ENCODE measurements at regions not wholly inside any gene's neighbourhood (a gene's known extent, or its start where the extent isn't known, plus 50 kb on each side); places are given as distances from the start of the nearest gene placed in this dataset.
"Not testable (repeated sequence)": the region's sequence is repeated elsewhere in the genome, so short reads cannot be mapped to it uniquely, and the experiment has no call there.

- no peak overlapping the region for H3K27ac ChIP-seq (ENCODE audit: low read depth, low read length, poor library complexity, severe bottlenecking)
- H3K4me3 ChIP-seq (ENCODE audit: low read depth, low read length, poor library complexity, severe bottlenecking): no peak overlapping the region
- H3K27me3 ChIP-seq (replicated peaks; ENCODE audit: insufficient read depth, low read depth, low read length, poor library complexity): no peaks in the 10 kb centered on the region
- BruUV-seq (replicated peaks): no TSS peak
- no peak for TF ChIP-seq CTCF (conservative IDR thresholded peaks at IDR 0.05; ENCODE audit: low read depth, low read length)
- no peak for TF ChIP-seq EZH2 (IDR thresholded peaks at IDR 0.05; ENCODE audit: borderline replicate concordance, low read depth, low read length, poor library complexity, severe bottlenecking)
- intact Hi-C loops (cut with micrococcal nuclease; ENCODE audit: unreplicated experiment): no loop called here
- peaks cover 4% of the 10 kb centered on the region for H3K4me1 ChIP-seq (ENCODE audit: insufficient read depth, low read length, poor library complexity, severe bottlenecking)
- CTCF ChIA-PET: no interaction called here
- no peak for DNase-seq (ENCODE audit: low spot score)
- H3K9me3 ChIP-seq (ENCODE audit: low read depth, low read length, poor library complexity, severe bottlenecking): no peaks in the 10 kb centered on the region
- H3K36me3 ChIP-seq (ENCODE audit: insufficient read depth, low read length, poor library complexity, severe bottlenecking): no peaks in the 10 kb centered on the region
- POLR2A ChIA-PET (ENCODE audit: low non-redundant PET): no interaction called here
Observed at GRCh38 chr6:67779876-67780275, 855.2 kb upstream of the ADGRB3 start.

- Histone ChIP-seq H3K4me1 (ENCODE audit: insufficient read depth, low read length, poor library complexity, severe bottlenecking) (peaks cover 4% of the 10 kb centered on the region), H3K4me3 (ENCODE audit: low read depth, low read length, poor library complexity, severe bottlenecking) (no peak overlapping the region), H3K27me3 (replicated peaks; ENCODE audit: insufficient read depth, low read depth, low read length, poor library complexity) (no peaks in the 10 kb centered on the region), H3K27ac (ENCODE audit: low read depth, low read length, poor library complexity, severe bottlenecking) (no peak overlapping the region), H3K9me3 (ENCODE audit: low read depth, low read length, poor library complexity, severe bottlenecking) (no peaks in the 10 kb centered on the region), H3K36me3 (ENCODE audit: insufficient read depth, low read length, poor library complexity, severe bottlenecking) (no peaks in the 10 kb centered on the region)
- ChIA-PET POLR2A (ENCODE audit: low non-redundant PET) (no interaction called here), CTCF (no interaction called here)
- intact Hi-C loops (cut with micrococcal nuclease; ENCODE audit: unreplicated experiment): no loop called here
- TF ChIP-seq EZH2 (IDR thresholded peaks at IDR 0.05; ENCODE audit: borderline replicate concordance, low read depth, low read length, poor library complexity, severe bottlenecking) (no peak), CTCF (conservative IDR thresholded peaks at IDR 0.05; ENCODE audit: low read depth, low read length) (no peak)
- no TSS peak for BruUV-seq (replicated peaks)
- DNase-seq (ENCODE audit: low spot score): peak; percentile 6
Observed at GRCh38 chr6:67775333-67775732, 859.7 kb upstream of the ADGRB3 start.

DNA sequence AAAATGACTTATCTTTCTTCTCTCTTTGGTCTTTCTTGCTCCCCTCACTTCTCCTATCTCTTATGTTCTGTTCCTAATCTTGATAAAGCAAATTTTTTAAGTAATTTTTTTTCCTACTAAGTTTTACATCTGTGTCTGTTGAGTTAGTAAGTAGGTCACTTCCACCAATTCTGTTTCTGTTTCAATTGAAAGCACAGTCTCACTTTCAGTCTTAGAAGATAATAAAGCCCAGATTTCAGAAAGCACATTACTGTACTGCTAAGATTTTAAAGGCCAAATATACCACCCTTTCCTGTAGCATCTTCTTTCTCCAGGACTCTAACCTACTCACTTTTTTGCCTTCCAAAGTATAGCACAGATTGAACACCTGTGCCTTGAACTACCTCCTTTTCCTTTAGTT is 866.1 kb upstream of the ADGRB3 start:
- intact Hi-C loops (cut with micrococcal nuclease; ENCODE audit: unreplicated experiment): no loop called here
- TF ChIP-seq CTCF (conservative IDR thresholded peaks at IDR 0.05; ENCODE audit: low read depth, low read length) (no peak), EZH2 (IDR thresholded peaks at IDR 0.05; ENCODE audit: borderline replicate concordance, low read depth, low read length, poor library complexity, severe bottlenecking) (no peak)
- no peak for DNase-seq (ENCODE audit: low spot score)
- no peak overlapping the region for H3K27ac ChIP-seq (ENCODE audit: low read depth, low read length, poor library complexity, severe bottlenecking)
- H3K36me3 ChIP-seq (ENCODE audit: insufficient read depth, low read length, poor library complexity, severe bottlenecking): no peaks in the 10 kb centered on the region
- CTCF ChIA-PET: no interaction called here
- no peaks in the 10 kb centered on the region for H3K4me1 ChIP-seq (ENCODE audit: insufficient read depth, low read length, poor library complexity, severe bottlenecking)
- H3K9me3 ChIP-seq (ENCODE audit: low read depth, low read length, poor library complexity, severe bottlenecking): no peaks in the 10 kb centered on the region
- no peak overlapping the region for H3K4me3 ChIP-seq (ENCODE audit: low read depth, low read length, poor library complexity, severe bottlenecking)
- H3K27me3 ChIP-seq (replicated peaks; ENCODE audit: insufficient read depth, low read depth, low read length, poor library complexity): no peaks in the 10 kb centered on the region
- POLR2A ChIA-PET (ENCODE audit: low non-redundant PET): no interaction called here
- no TSS peak for BruUV-seq (replicated peaks)

DNA sequence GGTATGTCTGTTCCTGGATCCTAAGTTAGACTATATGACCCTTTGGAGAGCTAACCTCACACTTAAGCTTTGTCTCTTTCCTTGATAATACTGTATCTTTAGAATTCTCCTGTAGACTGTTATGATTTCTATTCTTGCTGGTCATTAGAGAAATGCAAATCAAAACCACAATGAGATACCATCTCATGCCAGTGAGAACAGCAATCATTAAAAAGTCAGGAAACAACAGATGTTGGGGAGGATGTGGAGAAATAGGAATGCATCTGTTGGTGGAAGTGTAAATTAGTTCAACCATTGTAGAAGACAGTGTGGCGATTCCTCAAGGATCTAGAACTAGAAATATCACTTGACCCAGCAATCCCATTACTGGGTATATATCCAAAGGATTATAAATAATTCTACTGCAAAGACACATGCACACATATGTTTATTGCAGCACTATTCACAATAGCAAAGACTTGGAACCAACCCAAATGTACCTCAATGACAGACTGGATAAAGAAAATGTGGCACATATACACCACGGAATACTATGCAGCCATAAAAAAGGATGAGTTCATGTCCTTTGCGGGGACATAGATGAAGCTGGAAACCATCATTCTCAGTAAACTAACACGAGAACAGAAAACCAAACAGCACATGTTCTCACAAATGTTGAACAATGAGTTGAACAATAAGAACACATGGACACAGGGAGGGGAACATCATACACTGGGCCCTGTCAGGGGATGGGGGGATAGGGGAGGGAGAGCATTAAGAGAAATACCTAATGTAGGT is 867.8 kb upstream of the ADGRB3 start:
- DNase-seq (ENCODE audit: low spot score); H3K4me3 ChIP-seq (ENCODE audit: low read depth, low read length, poor library complexity, severe bottlenecking); H3K9me3 ChIP-seq (ENCODE audit: low read depth, low read length, poor library complexity, severe bottlenecking); CTCF ChIA-PET; POLR2A ChIA-PET (ENCODE audit: low non-redundant PET); H3K27me3 ChIP-seq (replicated peaks; ENCODE audit: insufficient read depth, low read depth, low read length, poor library complexity); intact Hi-C loops (cut with micrococcal nuclease; ENCODE audit: unreplicated experiment); H3K4me1 ChIP-seq (ENCODE audit: insufficient read depth, low read length, poor library complexity, severe bottlenecking); H3K36me3 ChIP-seq (ENCODE audit: insufficient read depth, low read length, poor library complexity, severe bottlenecking); H3K27ac ChIP-seq (ENCODE audit: low read depth, low read length, poor library complexity, severe bottlenecking); BruUV-seq (replicated peaks): not testable (repeated sequence)

Measured in A673 (cell line).